Liver (tissue), 3 donors: ENCODE measurements at regions not wholly inside any gene's neighbourhood (a gene's known extent, or its start where the extent isn't known, plus 50 kb on each side); places are given as distances from the start of the nearest gene placed in this dataset.

Source experiments
- ATF3 ChIP-seq: IDR thresholded peaks from 2 replicates; pipeline ENCODE4 v1.6.1; 2016; ENCODE audit warnings: antibody characterized with exemption
- CTCF ChIP-seq: fragments of 150-350 bp; IDR thresholded peaks from 2 replicates; pipeline ENCODE4 v1.5.1; 2017; ENCODE audit warnings: improper control_type of control experiment, low read depth, low read length; ENCODE audit not compliant: missing input control
- EGR1 ChIP-seq, 2 donors: IDR thresholded peaks; 2 replicates each; pipeline ENCODE4 v1.6.1; 2016 to 2018; ENCODE audit warnings: antibody characterized with exemption in 2 of 2, low read depth in 2 of 2
- FOXA2 ChIP-seq: IDR thresholded peaks from 2 replicates; pipeline ENCODE4 v1.6.1; 2016; ENCODE audit warnings: antibody characterized with exemption
- GABPA ChIP-seq, 2 donors: IDR thresholded peaks in 1 of 2; conservative IDR thresholded peaks in 1 of 2; 2 replicates each; pipeline ENCODE4 v1.6.1; 2016; ENCODE audit warnings: antibody characterized with exemption in 2 of 2, mild to moderate bottlenecking in 1 of 2, moderate library complexity in 1 of 2
- MAX ChIP-seq: IDR thresholded peaks from 2 replicates; pipeline ENCODE4 v1.6.1; 2016; ENCODE audit warnings: antibody characterized with exemption
- RAD21 ChIP-seq, 2 donors: IDR thresholded peaks; 2 replicates each; pipeline ENCODE4 v1.6.1; 2016; ENCODE audit warnings: antibody characterized with exemption in 2 of 2, mild to moderate bottlenecking in 2 of 2
- REST ChIP-seq: IDR thresholded peaks from 2 replicates; pipeline ENCODE4 v1.6.1; 2016; ENCODE audit warnings: antibody characterized with exemption, mild to moderate bottlenecking
- TAF1 ChIP-seq: conservative IDR thresholded peaks from 2 replicates; pipeline ENCODE4 v1.6.1; 2016; ENCODE audit warnings: antibody characterized with exemption, mild to moderate bottlenecking
- YY1 ChIP-seq: IDR thresholded peaks from 2 replicates; pipeline ENCODE4 v1.6.1; 2016; ENCODE audit warnings: antibody characterized with exemption, mild to moderate bottlenecking
- donor health status: healthy.
- donor health status: healthy.

- TF ChIP-seq CTCF (no peak), TAF1 (no peak), GABPA (IDR thresholded peaks at IDR 0.05 in 1 of 2, conservative IDR thresholded peaks at IDR 0.05 in 1 of 2) (no peak), RAD21 (IDR thresholded peaks at IDR 0.05) (no peak), ATF3 (no peak), FOXA2 (no peak), EGR1 (IDR thresholded peaks at IDR 0.05; ENCODE audit: low read depth in 2 of 2) (no peak), MAX (no peak), YY1 (no peak), REST (no peak)
Observed at GRCh38 chr7:424301-424935, 95.2 kb downstream of the PDGFA start.
